Gastroesophageal sphincter (tissue), 3 donors: ENCODE measurements at regions not wholly inside any gene's neighbourhood (a gene's known extent, or its start where the extent isn't known, plus 50 kb on each side); places are given as distances from the start of the nearest gene placed in this dataset.

Experiments
- CTCF ChIP-seq, 4 experiments: fragments of 200-600 bp in 2 of 4; fragments of 450-650 bp in 2 of 4; sonication (generic) in 1 of 4; IDR thresholded peaks; one replicate each; pipeline ENCODE4 v1.5.1; 2017 to 2019; ENCODE audit warnings: antibody characterized with exemption in 4 of 4, mild to moderate bottlenecking in 2 of 4, moderate library complexity in 2 of 4
- POLR2A ChIP-seq, 2 donors: fragments of 450-650 bp; IDR thresholded peaks; one replicate each; pipeline ENCODE4 v1.6.1; 2017; ENCODE audit warnings: antibody characterized with exemption in 2 of 2, mild to moderate bottlenecking in 2 of 2, moderate library complexity in 1 of 2
- POLR2AphosphoS5 ChIP-seq: sonication (generic); formaldehyde crosslinking; IDR thresholded peaks from one replicate; pipeline ENCODE4 v1.6.1; 2017; ENCODE audit warnings: antibody characterized with exemption

- TF ChIP-seq POLR2AphosphoS5 (no peak), CTCF (IDR thresholded peaks at IDR 0.05) (no peak), POLR2A (IDR thresholded peaks at IDR 0.05) (no peak)
These were observed 220.5 kb downstream of the TENT5A start for GRCh38 chr6:81531869-81532561.
